ENCODE measurements at regions not wholly inside any gene's neighbourhood (a gene's known extent, or its start where the extent isn't known, plus 50 kb on each side); places are given as distances from the start of the nearest gene placed in this dataset.

GRCh38 chr4:108370291-108371141, 201.8 kb upstream of the LEF1 start:
- H3K9me2 ChIP-seq = no peaks in the 10 kb centered on the region
- CTCF ChIA-PET = no interaction called here
- no peak overlapping the region for H2AFZ ChIP-seq (ENCODE audit: low read depth)
- no peak overlapping the region for H3K27ac ChIP-seq (ENCODE audit: low read depth in 2 of 2, low read length in 1 of 2)
- H3K9ac ChIP-seq = no peak overlapping the region
- no peak overlapping the region for H3K4me3 ChIP-seq (ENCODE audit: low read depth in 2 of 2, low read length in 1 of 2)
- H3K27me3 ChIP-seq (ENCODE audit: insufficient read depth) = peaks cover 59% of the 10 kb centered on the region
- H3K36me3 ChIP-seq (replicated peaks in 1 of 2; ENCODE audit: control insufficient read depth in 1 of 2, insufficient read depth in 2 of 2, low read length in 1 of 2) = no peaks in the 10 kb centered on the region
- POLR2A ChIA-PET = no interaction called here
- H3K9me3 ChIP-seq = no peaks in the 10 kb centered on the region
- H3F3A ChIP-seq (replicated peaks; ENCODE audit: insufficient read depth) = no peaks in the 10 kb centered on the region
- no peaks in the 10 kb centered on the region for H3K79me2 ChIP-seq (ENCODE audit: insufficient read depth)
- no peak overlapping the region for H3K4me2 ChIP-seq
- H4K20me1 ChIP-seq (ENCODE audit: insufficient read depth) = no peaks in the 10 kb centered on the region
- DNase-seq = no peak
- no peaks in the 10 kb centered on the region for H3K4me1 ChIP-seq (ENCODE audit: control insufficient read depth in 1 of 2, insufficient read depth in 2 of 2, low read depth in 1 of 2, low read length in 1 of 2)
- WGBS (ENCODE audit: low lambda C conversion rate) = 7% methylated on average over 21 of the region's 21 CpGs
- TF ChIP-seq GABPA (IDR thresholded peaks at IDR 0.05; ENCODE audit: low read depth) (no peak), TAF1 (IDR thresholded peaks at IDR 0.05; ENCODE audit: borderline replicate concordance, low read depth, low read length) (no peak), USF2 (IDR thresholded peaks at IDR 0.05; ENCODE audit: borderline replicate concordance, low read depth, low read length) (no peak), YY1 (IDR thresholded peaks at IDR 0.05; ENCODE audit: low read depth) (no peak), RFX5 (IDR thresholded peaks at IDR 0.05; ENCODE audit: low read length) (no peak), RXRA (IDR thresholded peaks at IDR 0.05; ENCODE audit: borderline replicate concordance, low read depth) (no peak), POLR2AphosphoS5 (IDR thresholded peaks at IDR 0.05; ENCODE audit: low read depth, low read length) (no peak), ZBTB33 (IDR thresholded peaks at IDR 0.05; ENCODE audit: borderline replicate concordance, low read depth) (no peak), TEAD4 (IDR thresholded peaks at IDR 0.05; ENCODE audit: borderline replicate concordance, insufficient read depth) (no peak), FOXJ3 (CRISPR knock-in tag; IDR thresholded peaks at IDR 0.05) (no peak), MEF2A (IDR thresholded peaks at IDR 0.05; ENCODE audit: borderline replicate concordance, low read depth) (no peak)

GRCh38 chr4:108369035-108369655, 200.4 kb upstream of the LEF1 start:
- CTCF ChIA-PET = interaction anchor here (1.0 kb wide), 1 partner anchor 196 kb away, joined by 3 read pairs; no protein-coding TSS in a partner anchor
- POLR2A ChIA-PET = no interaction called here
- no peaks in the 10 kb centered on the region for H4K20me1 ChIP-seq (ENCODE audit: insufficient read depth)
- H3K27ac ChIP-seq (ENCODE audit: low read depth in 2 of 2, low read length in 1 of 2) = no peak overlapping the region
- no peak overlapping the region for H3K4me3 ChIP-seq (ENCODE audit: low read depth in 2 of 2, low read length in 1 of 2)
- no peak overlapping the region for H3K9ac ChIP-seq
- DNase-seq = no peak
- H2AFZ ChIP-seq (ENCODE audit: low read depth) = no peak overlapping the region
- 15% methylated on average over 5 of the region's 5 CpGs for WGBS (ENCODE audit: low lambda C conversion rate)
- no peaks in the 10 kb centered on the region for H3K9me3 ChIP-seq
- peaks cover 52% of the 10 kb centered on the region for H3K27me3 ChIP-seq (ENCODE audit: insufficient read depth)
- no peaks in the 10 kb centered on the region for H3K4me1 ChIP-seq (ENCODE audit: control insufficient read depth in 1 of 2, insufficient read depth in 2 of 2, low read depth in 1 of 2, low read length in 1 of 2)
- no peaks in the 10 kb centered on the region for H3K9me2 ChIP-seq
- H3F3A ChIP-seq (replicated peaks; ENCODE audit: insufficient read depth) = no peaks in the 10 kb centered on the region
- TF ChIP-seq RFX5 (IDR thresholded peaks at IDR 0.05; ENCODE audit: low read length) (no peak), RCOR1 (IDR thresholded peaks at IDR 0.05; ENCODE audit: low read length) (no peak), POLR2AphosphoS5 (IDR thresholded peaks at IDR 0.05; ENCODE audit: low read depth, low read length) (no peak), JUND (IDR thresholded peaks at IDR 0.05) (no peak), USF2 (IDR thresholded peaks at IDR 0.05; ENCODE audit: borderline replicate concordance, low read depth, low read length) (no peak)
- no peaks in the 10 kb centered on the region for H3K36me3 ChIP-seq (replicated peaks in 1 of 2; ENCODE audit: control insufficient read depth in 1 of 2, insufficient read depth in 2 of 2, low read length in 1 of 2)
- no peaks in the 10 kb centered on the region for H3K79me2 ChIP-seq (ENCODE audit: insufficient read depth)
- no peak overlapping the region for H3K4me2 ChIP-seq
